ENCODE measurements at regions not wholly inside any gene's neighbourhood (a gene's known extent, or its start where the extent isn't known, plus 50 kb on each side); places are given as distances from the start of the nearest gene placed in this dataset.

GRCh38 chr13:79810018-79810417, 329.1 kb downstream of the NDFIP2 start:
- DNase-seq (ENCODE audit: low read depth, low spot score) = no peak
- Histone ChIP-seq H3K4me3 (ENCODE audit: insufficient read length, low read depth) (no peak overlapping the region), H3K9me3 (ENCODE audit: insufficient read depth, low read length) (peaks cover 13% of the 10 kb centered on the region; the same call in 1 of the 2 replicates), H3K36me3 (ENCODE audit: insufficient read depth, insufficient read length, low read length) (no peaks in the 10 kb centered on the region), H3K4me1 (ENCODE audit: insufficient read depth, insufficient read length) (no peaks in the 10 kb centered on the region), H3K27me3 (ENCODE audit: insufficient read depth, insufficient read length) (no peaks in the 10 kb centered on the region), H3K9ac (ENCODE audit: insufficient read length, low read depth) (no peak overlapping the region)
- TF ChIP-seq YY1 (IDR thresholded peaks at IDR 0.05; ENCODE audit: insufficient read depth, insufficient read length) (no peak), ZNF274 (IDR thresholded peaks at IDR 0.05; ENCODE audit: low read depth, low read length) (no peak), SUZ12 (IDR thresholded peaks at IDR 0.05; ENCODE audit: extremely low read depth, insufficient read depth, insufficient read length) (no peak)

GRCh38 chr13:79808475-79808874, 327.5 kb downstream of the NDFIP2 start:
- Histone ChIP-seq H3K4me3 (ENCODE audit: insufficient read length, low read depth) (no peak overlapping the region), H3K9ac (ENCODE audit: insufficient read length, low read depth) (no peak overlapping the region), H3K4me1 (ENCODE audit: insufficient read depth, insufficient read length) (no peaks in the 10 kb centered on the region), H3K9me3 (ENCODE audit: insufficient read depth, low read length) (peaks cover 13% of the 10 kb centered on the region; the same call in 1 of the 2 replicates), H3K36me3 (ENCODE audit: insufficient read depth, insufficient read length, low read length) (no peaks in the 10 kb centered on the region), H3K27me3 (ENCODE audit: insufficient read depth, insufficient read length) (no peaks in the 10 kb centered on the region)
- DNase-seq (ENCODE audit: low read depth, low spot score) = no peak
- TF ChIP-seq ZNF274 (IDR thresholded peaks at IDR 0.05; ENCODE audit: low read depth, low read length) (no peak), YY1 (IDR thresholded peaks at IDR 0.05; ENCODE audit: insufficient read depth, insufficient read length) (no peak), SUZ12 (IDR thresholded peaks at IDR 0.05; ENCODE audit: extremely low read depth, insufficient read depth, insufficient read length) (no peak)

- Histone ChIP-seq H3K4me1 (ENCODE audit: insufficient read depth, insufficient read length) (no peaks in the 10 kb centered on the region), H3K27me3 (ENCODE audit: insufficient read depth, insufficient read length) (no peaks in the 10 kb centered on the region), H3K9ac (ENCODE audit: insufficient read length, low read depth) (no peak overlapping the region), H3K4me3 (ENCODE audit: insufficient read length, low read depth) (no peak overlapping the region), H3K36me3 (ENCODE audit: insufficient read depth, insufficient read length, low read length) (no peaks in the 10 kb centered on the region), H3K9me3 (ENCODE audit: insufficient read depth, low read length) (peaks cover 13% of the 10 kb centered on the region; the same call in 1 of the 2 replicates)
- no peak for TF ChIP-seq ZNF274 (IDR thresholded peaks at IDR 0.05; ENCODE audit: low read depth, low read length)
- no peak for TF ChIP-seq SUZ12 (IDR thresholded peaks at IDR 0.05; ENCODE audit: extremely low read depth, insufficient read depth, insufficient read length)
- TF ChIP-seq YY1 (IDR thresholded peaks at IDR 0.05; ENCODE audit: insufficient read depth, insufficient read length) = no peak
- DNase-seq (ENCODE audit: low read depth, low spot score) = no peak
Measured at GRCh38 chr13:79807554-79807953, 326.6 kb downstream of the NDFIP2 start.

- H3K27me3 ChIP-seq (ENCODE audit: insufficient read depth, insufficient read length) = no peaks in the 10 kb centered on the region
- no peak overlapping the region for H3K4me3 ChIP-seq (ENCODE audit: insufficient read length, low read depth)
- no peaks in the 10 kb centered on the region for H3K36me3 ChIP-seq (ENCODE audit: insufficient read depth, insufficient read length, low read length)
- TF ChIP-seq ZNF274 (IDR thresholded peaks at IDR 0.05; ENCODE audit: low read depth, low read length) = no peak
- DNase-seq (ENCODE audit: low read depth, low spot score) = no peak
- no peak overlapping the region for H3K9ac ChIP-seq (ENCODE audit: insufficient read length, low read depth)
- peaks cover 13% of the 10 kb centered on the region; the same call in 1 of the 2 replicates for H3K9me3 ChIP-seq (ENCODE audit: insufficient read depth, low read length)
- no peaks in the 10 kb centered on the region for H3K4me1 ChIP-seq (ENCODE audit: insufficient read depth, insufficient read length)
Measured at GRCh38 chr13:79806821-79807220, 325.9 kb downstream of the NDFIP2 start.

GRCh38 chr13:79805317-79805716, 324.4 kb downstream of the NDFIP2 start:
- H3K9me3 ChIP-seq (ENCODE audit: insufficient read depth, low read length) = peaks cover 13% of the 10 kb centered on the region; the same call in 1 of the 2 replicates
- no peak for TF ChIP-seq ZNF274 (IDR thresholded peaks at IDR 0.05; ENCODE audit: low read depth, low read length)
- TF ChIP-seq SUZ12 (IDR thresholded peaks at IDR 0.05; ENCODE audit: extremely low read depth, insufficient read depth, insufficient read length) = no peak
- no peak for TF ChIP-seq YY1 (IDR thresholded peaks at IDR 0.05; ENCODE audit: insufficient read depth, insufficient read length)
- H3K4me3 ChIP-seq (ENCODE audit: insufficient read length, low read depth) = no peak overlapping the region
- H3K4me1 ChIP-seq (ENCODE audit: insufficient read depth, insufficient read length) = no peaks in the 10 kb centered on the region
- no peaks in the 10 kb centered on the region for H3K27me3 ChIP-seq (ENCODE audit: insufficient read depth, insufficient read length)
- H3K9ac ChIP-seq (ENCODE audit: insufficient read length, low read depth) = no peak overlapping the region
- no peaks in the 10 kb centered on the region for H3K36me3 ChIP-seq (ENCODE audit: insufficient read depth, insufficient read length, low read length)
- DNase-seq (ENCODE audit: low read depth, low spot score) = peak; percentile 52

- no peaks in the 10 kb centered on the region for H3K36me3 ChIP-seq (ENCODE audit: insufficient read depth, insufficient read length, low read length)
- H3K4me3 ChIP-seq (ENCODE audit: insufficient read length, low read depth) = no peak overlapping the region
- no peaks in the 10 kb centered on the region for H3K4me1 ChIP-seq (ENCODE audit: insufficient read depth, insufficient read length)
- no peak overlapping the region for H3K9ac ChIP-seq (ENCODE audit: insufficient read length, low read depth)
- H3K9me3 ChIP-seq (ENCODE audit: insufficient read depth, low read length) = peaks cover 13% of the 10 kb centered on the region; the same call in 1 of the 2 replicates
- no peak for DNase-seq (ENCODE audit: low read depth, low spot score)
- TF ChIP-seq SUZ12 (IDR thresholded peaks at IDR 0.05; ENCODE audit: extremely low read depth, insufficient read depth, insufficient read length) = no peak
- TF ChIP-seq YY1 (IDR thresholded peaks at IDR 0.05; ENCODE audit: insufficient read depth, insufficient read length) = no peak
- no peak for TF ChIP-seq ZNF274 (IDR thresholded peaks at IDR 0.05; ENCODE audit: low read depth, low read length)
- no peaks in the 10 kb centered on the region for H3K27me3 ChIP-seq (ENCODE audit: insufficient read depth, insufficient read length)
Measured at GRCh38 chr13:79803989-79804388, 323.0 kb downstream of the NDFIP2 start.

- TF ChIP-seq SUZ12 (IDR thresholded peaks at IDR 0.05; ENCODE audit: extremely low read depth, insufficient read depth, insufficient read length) (no peak), YY1 (IDR thresholded peaks at IDR 0.05; ENCODE audit: insufficient read depth, insufficient read length) (no peak), ZNF274 (IDR thresholded peaks at IDR 0.05; ENCODE audit: low read depth, low read length) (no peak)
- Histone ChIP-seq H3K4me3 (ENCODE audit: insufficient read length, low read depth) (no peak overlapping the region), H3K9me3 (ENCODE audit: insufficient read depth, low read length) (peaks cover 11% of the 10 kb centered on the region; the same call in 1 of the 2 replicates), H3K27me3 (ENCODE audit: insufficient read depth, insufficient read length) (no peaks in the 10 kb centered on the region), H3K9ac (ENCODE audit: insufficient read length, low read depth) (no peak overlapping the region), H3K36me3 (ENCODE audit: insufficient read depth, insufficient read length, low read length) (no peaks in the 10 kb centered on the region), H3K4me1 (ENCODE audit: insufficient read depth, insufficient read length) (no peaks in the 10 kb centered on the region)
- DNase-seq (ENCODE audit: low read depth, low spot score) = no peak
Measured at GRCh38 chr13:79803296-79803695, 322.3 kb downstream of the NDFIP2 start.
